Calu3 (cell line): ENCODE measurements at regions not wholly inside any gene's neighbourhood (a gene's known extent, or its start where the extent isn't known, plus 50 kb on each side); places are given as distances from the start of the nearest gene placed in this dataset.

ENCODE experiments used
- BruUV-seq: library from RNA; stranded (reverse); fragments of 400-500 nt; replicated peaks from 2 replicates; lab custom pipeline; 2021; lab: Mats Ljungman, UMichigan
- CTCF ChIA-PET: fragments of 300-600 bp; sonication (Branson Sonifier 250); formaldehyde crosslinking; loops from one replicate; lab custom pipeline; 2022; ENCODE audit warnings: antibody characterized with exemption; lab: Charles Lee
- DNase-seq: peaks from one replicate; pipeline ENCODE4 v3.0.0; 2022
- H3K27ac Mint-ChIP-seq: one replicate; pipeline ENCODE4 v1.8.0; 2022; ENCODE audit warnings: mixed read lengths; ENCODE audit not compliant: unreplicated experiment
- H3K27me3 Mint-ChIP-seq: one replicate; pipeline ENCODE4 v1.8.0; 2022; ENCODE audit warnings: mixed read lengths; ENCODE audit not compliant: unreplicated experiment
- H3K36me3 Mint-ChIP-seq: one replicate; pipeline ENCODE4 v1.8.0; 2022; ENCODE audit warnings: mild to moderate bottlenecking, moderate library complexity, mixed read lengths; ENCODE audit not compliant: insufficient read depth, unreplicated experiment
- H3K4me1 Mint-ChIP-seq: one replicate; pipeline ENCODE4 v1.8.0; 2022; ENCODE audit warnings: mild to moderate bottlenecking, low read depth, mixed read lengths; ENCODE audit not compliant: unreplicated experiment
- H3K4me3 Mint-ChIP-seq: one replicate; pipeline ENCODE4 v1.8.0; 2022; ENCODE audit warnings: mild to moderate bottlenecking, low read depth, moderate library complexity, mixed read lengths; ENCODE audit not compliant: unreplicated experiment
- H3K9me3 Mint-ChIP-seq: one replicate; pipeline ENCODE4 v1.8.0; 2022; ENCODE audit warnings: low read depth, mixed read lengths; ENCODE audit not compliant: unreplicated experiment
- CTCF ChIP-seq: fragments of 200-600 bp; IDR thresholded peaks from one replicate; pipeline ENCODE4 v1.8.0; 2022; ENCODE audit warnings: antibody characterized with exemption; ENCODE audit not compliant: unreplicated experiment
- intact Hi-C: fragments of 100-400 bp; cut with micrococcal nuclease; formaldehyde crosslinking; loops from one replicate; pipeline ENCODE4 v1.10.0; 2022; ENCODE audit not compliant: unreplicated experiment

GRCh38 chr14:35988550-35988949 lies 162.4 kb downstream of the BRMS1L start:
- no peak for DNase-seq
- no peak for TF ChIP-seq CTCF
- CTCF ChIA-PET, result no interaction called here
- Mint-ChIP-seq H3K4me1 (peaks cover 10% of the 10 kb centered on the region), H3K27me3 (no peaks in the 10 kb centered on the region), H3K4me3 (no peak overlapping the region), H3K36me3 (no peaks in the 10 kb centered on the region), H3K9me3 (peaks cover 3% of the 10 kb centered on the region), H3K27ac (no peak overlapping the region)
- BruUV-seq, result no TSS peak
- intact Hi-C loops, result no loop called here

- CTCF ChIA-PET, result no interaction called here
Measured at GRCh38 chr14:35987731-35988130, 161.6 kb downstream of the BRMS1L start.

GRCh38 chr14:35986219-35986573 lies 160.1 kb downstream of the BRMS1L start:
- TF ChIP-seq CTCF, result no peak
- Mint-ChIP-seq H3K27me3 (no peaks in the 10 kb centered on the region), H3K27ac (no peak overlapping the region), H3K4me1 (peaks cover 10% of the 10 kb centered on the region), H3K36me3 (no peaks in the 10 kb centered on the region), H3K4me3 (no peak overlapping the region), H3K9me3 (peaks cover 3% of the 10 kb centered on the region)
- CTCF ChIA-PET, result interaction anchor here (0.7 kb wide), 1 partner anchor 18 kb away, joined by 4 read pairs; no protein-coding TSS in a partner anchor
- BruUV-seq, result no TSS peak
- intact Hi-C loops, result no loop called here
- DNase-seq, result no peak

More at GRCh38 chr14:35987731-35988130, 161.6 kb downstream of the BRMS1L start:
- BruUV-seq, result no TSS peak
- Mint-ChIP-seq H3K4me3 (no peak overlapping the region), H3K9me3 (peaks cover 3% of the 10 kb centered on the region), H3K27ac (no peak overlapping the region), H3K36me3 (no peaks in the 10 kb centered on the region), H3K4me1 (peaks cover 10% of the 10 kb centered on the region), H3K27me3 (no peaks in the 10 kb centered on the region)
- DNase-seq, result no peak
- intact Hi-C loops, result no loop called here
- no peak for TF ChIP-seq CTCF

GRCh38 chr14:35985474-35986218 lies 159.5 kb downstream of the BRMS1L start:
- H3K9me3 Mint-ChIP-seq, result peaks cover 3% of the 10 kb centered on the region
- no peak overlapping the region for H3K4me3 Mint-ChIP-seq
- no peak for DNase-seq
- no peaks in the 10 kb centered on the region for H3K27me3 Mint-ChIP-seq
- peaks cover 10% of the 10 kb centered on the region for H3K4me1 Mint-ChIP-seq
- CTCF ChIA-PET, result interaction anchor here (0.7 kb wide), 1 partner anchor 18 kb away, joined by 4 read pairs; no protein-coding TSS in a partner anchor
- TF ChIP-seq CTCF, result no peak
- no TSS peak for BruUV-seq
- intact Hi-C loops, result no loop called here
- H3K36me3 Mint-ChIP-seq, result no peaks in the 10 kb centered on the region
- no peak overlapping the region for H3K27ac Mint-ChIP-seq
